Left forelimb (tissue), 1 donor: ENCODE measurements at regions not wholly inside any gene's neighbourhood (a gene's known extent, or its start where the extent isn't known, plus 50 kb on each side); places are given as distances from the start of the nearest gene placed in this dataset.

Source experiments
- DNase-seq: peaks from one replicate; pipeline ENCODE4 v3.0.0-alpha.2; 2018; ENCODE audit warnings: low spot score

DNA sequence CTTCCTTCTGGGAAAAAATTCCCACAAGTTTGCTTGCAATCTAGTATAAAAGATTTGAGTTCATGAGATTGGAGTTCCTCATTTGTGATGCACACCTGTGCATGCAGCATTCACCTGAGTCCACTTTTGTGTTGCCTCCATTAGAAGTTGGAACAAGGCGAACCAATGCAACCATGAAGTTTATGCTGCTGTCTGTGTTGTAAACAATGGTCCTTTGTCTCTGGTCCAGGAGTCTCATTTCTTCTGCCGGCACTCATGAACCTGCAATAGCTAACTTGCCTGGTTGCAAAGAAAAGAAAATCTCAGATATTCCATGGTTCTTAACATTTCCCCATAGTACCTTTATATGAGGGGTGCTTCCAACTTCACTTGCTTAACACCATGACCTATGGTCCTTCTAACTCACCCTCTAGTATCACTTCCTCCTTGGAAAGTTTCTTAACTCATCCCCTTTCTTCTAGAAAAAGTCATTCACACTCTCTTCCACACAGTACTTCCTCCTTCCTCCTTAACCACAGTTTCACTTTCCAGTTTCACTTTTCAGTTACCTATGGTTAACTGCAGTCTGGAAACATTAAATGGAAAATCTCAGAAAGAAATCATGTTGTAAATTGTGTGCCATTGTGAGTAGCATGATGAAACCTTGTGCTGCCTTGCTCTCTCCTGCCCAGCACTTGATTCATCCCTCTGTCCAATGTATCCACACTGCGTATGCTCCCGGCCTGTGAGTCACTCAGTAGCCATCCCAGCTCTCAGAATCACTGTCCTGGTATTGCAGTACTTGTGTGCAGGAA is 128.8 kb upstream of the TRIB2 start:
- DNase-seq: no peak

DNA sequence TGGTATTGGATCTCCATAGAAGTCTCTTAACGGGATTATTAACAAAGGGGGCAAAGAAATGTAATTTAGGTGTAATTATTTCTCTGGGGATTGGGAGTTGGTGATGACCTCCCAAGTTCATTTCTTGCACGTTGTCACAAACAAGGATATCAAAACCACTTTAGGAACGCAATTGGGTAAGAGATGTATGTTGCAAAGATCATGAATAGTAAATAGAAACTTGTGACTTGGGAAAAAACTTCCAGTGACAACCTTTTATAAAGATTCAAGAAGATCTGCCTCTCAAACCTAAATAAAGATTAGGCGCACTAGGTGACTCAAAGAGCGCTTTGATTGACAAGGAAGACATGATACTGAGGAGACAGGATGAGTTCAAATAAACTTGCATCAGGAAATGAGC is 127.8 kb upstream of the TRIB2 start:
- no peak for DNase-seq

- DNase-seq: no peak
Measured at GRCh38 chr2:12589802-12590320, 126.9 kb upstream of the TRIB2 start.

DNA sequence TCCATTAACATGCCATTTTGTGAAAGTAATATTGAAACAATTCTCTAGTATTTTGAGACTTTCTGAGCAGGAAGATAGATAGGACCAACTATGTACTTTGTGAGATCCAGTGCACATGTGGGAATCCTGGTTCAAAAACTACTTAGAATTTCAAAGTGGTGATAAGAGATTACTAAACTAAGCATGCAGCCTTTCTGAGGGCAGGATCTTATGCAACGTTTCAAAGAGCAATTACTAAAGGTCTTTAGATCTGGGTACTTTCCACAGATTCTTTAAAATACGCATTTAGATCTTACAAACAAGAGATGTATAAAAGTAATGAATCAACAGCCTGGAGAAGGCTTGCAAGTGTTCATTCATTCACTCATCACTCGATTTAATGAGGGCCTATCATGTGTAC is 124.4 kb upstream of the TRIB2 start:
- DNase-seq: no peak

GRCh38 chr2:12594590-12594989 is 122.1 kb upstream of the TRIB2 start:
- no peak for DNase-seq

GRCh38 chr2:12596771-12597170 is 120.0 kb upstream of the TRIB2 start:
- no peak for DNase-seq

- no peak for DNase-seq
Measured at GRCh38 chr2:12597610-12598009, 119.1 kb upstream of the TRIB2 start.

- DNase-seq: no peak
Measured at GRCh38 chr2:12602661-12603060, 114.1 kb upstream of the TRIB2 start.

GRCh38 chr2:12603781-12604295 is 112.9 kb upstream of the TRIB2 start:
- DNase-seq: no peak

DNA sequence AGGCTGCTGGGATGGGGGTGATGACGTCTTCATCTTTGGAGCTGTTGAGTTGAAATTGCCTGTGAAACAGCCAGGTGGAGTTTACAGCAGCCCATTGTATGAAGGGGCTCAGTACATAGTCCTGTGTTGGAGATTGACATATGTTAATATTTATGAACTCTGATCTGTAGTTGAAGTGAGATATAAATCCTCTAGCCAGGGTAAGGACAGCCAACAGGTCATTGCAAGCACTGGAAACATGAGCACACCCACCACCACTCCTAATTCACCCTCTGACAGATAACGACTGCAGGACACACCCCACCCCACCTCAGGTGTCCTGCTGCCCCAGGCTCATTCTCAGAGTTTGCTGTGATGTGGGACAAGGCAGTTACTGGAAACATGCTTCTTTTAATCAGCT is 112.4 kb upstream of the TRIB2 start:
- no peak for DNase-seq

DNA sequence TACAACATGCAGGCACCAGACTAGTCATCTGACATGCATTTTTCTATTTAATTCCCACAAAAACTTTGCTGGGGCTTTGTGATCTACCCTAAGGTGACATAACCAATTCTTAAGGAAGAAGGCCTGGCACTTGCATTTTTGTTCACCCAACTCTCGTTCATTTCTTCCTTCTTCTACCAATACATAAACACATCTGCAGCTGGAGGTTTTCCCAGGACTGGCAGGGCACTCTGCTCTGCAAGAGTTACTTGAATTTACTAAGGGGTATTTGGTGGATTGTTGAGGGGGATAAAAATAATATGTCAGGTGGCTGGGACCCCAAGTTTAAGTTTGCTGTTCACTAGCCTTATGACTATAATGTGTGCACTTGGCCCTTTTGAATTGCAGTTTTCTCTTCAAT is 111.4 kb upstream of the TRIB2 start:
- DNase-seq: no peak

DNA sequence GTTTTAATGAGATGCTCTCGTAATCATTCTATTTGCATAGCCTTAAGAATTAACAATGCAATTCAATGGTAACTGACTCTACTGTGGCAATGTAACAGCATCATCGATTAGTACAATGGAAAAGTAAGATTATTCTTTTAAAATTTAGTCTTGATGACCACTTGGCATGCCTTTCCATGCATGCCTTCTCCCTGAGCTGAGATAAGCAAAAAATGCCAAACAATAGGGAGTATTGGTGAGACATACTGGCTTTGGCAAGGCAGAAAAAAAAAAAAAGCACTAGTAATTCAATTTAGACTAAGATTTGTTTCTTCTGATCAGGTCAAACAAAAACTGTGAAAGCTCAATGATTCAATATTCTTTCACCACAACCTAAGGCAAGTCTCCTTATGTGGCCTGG is 110.8 kb upstream of the TRIB2 start:
- no peak for DNase-seq

- no peak for DNase-seq
Measured at GRCh38 chr2:12606472-12607000, 110.2 kb upstream of the TRIB2 start.

DNA sequence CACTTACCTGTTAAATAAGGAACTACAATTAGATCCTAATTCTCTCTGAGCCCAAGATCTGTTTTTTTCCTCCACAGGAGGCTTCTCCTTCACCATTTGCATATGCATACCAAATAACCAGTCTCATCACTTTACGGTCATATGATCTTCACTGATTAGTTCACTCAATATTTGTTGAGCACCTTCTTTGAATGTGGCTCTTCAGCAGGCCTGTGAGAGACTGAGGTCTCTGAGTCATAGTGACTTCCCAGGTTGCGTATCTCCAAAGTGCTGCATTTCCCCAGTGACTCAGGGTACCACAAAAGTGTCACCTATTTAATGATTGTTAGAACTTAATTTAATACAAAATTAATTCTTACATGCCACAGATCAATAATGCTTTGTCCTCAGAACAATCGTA is 108.8 kb upstream of the TRIB2 start:
- DNase-seq: no peak

DNA sequence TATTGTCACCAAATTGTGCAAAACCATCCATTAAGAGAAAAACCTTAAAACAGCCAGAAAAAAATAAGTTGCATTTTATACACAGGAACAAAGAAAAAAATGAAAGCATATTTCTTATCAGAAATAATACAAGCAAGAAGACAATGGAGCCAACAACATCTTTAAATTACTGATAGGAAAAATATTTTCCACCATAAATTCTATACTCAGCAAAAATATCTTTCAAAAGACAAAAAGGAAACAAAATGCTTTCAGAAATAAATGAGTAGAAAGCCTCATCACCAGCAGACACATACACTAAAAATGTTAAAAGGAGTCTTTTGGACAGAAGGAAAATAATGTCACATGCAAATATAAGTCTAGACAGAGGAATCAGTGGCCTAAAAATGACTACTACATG is 106.4 kb upstream of the TRIB2 start:
- no peak for DNase-seq

DNA sequence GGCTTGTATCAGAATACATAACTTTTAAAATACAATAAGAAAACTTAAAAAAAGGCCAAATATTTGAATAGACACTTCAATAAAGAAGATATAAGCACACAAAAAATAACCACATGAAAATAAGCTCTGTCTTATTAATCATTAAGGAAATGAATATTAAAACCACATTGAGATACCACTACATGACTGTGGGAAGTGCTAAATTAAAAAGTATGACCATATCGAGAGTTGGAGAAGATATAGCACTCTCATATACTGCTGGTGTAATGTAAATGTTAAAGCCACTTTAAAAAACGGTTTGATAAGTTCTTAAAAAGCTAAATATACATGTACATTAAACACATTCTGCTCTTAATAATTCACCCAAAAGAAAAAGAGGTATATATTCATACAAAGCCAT is 104.6 kb upstream of the TRIB2 start:
- no peak for DNase-seq

- no peak for DNase-seq
Measured at GRCh38 chr2:12612671-12613070, 104.1 kb upstream of the TRIB2 start.

DNA sequence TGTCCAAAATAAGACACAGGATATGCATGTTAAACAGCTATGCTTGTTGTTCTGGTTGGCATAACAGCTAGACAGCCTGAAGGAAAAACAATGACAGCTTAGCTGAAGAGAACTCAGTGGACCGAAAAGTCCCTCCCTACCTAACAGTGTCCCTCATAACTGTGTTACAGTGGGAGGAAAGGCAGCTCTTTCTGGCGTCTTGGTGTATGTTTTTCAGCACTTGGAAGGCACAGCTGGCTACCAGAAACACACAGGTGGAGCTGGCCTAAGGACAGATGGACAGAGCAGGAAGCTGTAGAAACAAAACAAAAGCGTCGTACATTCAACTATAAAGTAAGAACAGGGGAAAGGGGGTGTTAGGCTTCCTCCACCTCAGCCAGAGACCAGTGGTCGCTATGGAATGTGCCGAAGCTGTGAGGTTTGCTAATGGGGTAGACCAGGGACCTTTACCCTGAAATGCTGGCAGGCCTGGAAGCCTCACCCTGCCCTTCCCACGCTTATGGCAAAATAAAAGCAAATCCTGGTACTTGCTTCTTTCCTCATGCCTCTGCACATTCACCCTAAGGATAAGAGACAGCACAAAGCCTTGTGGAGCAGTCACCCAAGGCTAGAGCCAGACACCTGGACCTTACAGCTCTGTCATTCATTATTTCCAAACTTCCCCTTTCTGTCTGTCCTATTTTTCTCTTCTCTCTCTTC is 103.5 kb upstream of the TRIB2 start:
- no peak for DNase-seq

DNA sequence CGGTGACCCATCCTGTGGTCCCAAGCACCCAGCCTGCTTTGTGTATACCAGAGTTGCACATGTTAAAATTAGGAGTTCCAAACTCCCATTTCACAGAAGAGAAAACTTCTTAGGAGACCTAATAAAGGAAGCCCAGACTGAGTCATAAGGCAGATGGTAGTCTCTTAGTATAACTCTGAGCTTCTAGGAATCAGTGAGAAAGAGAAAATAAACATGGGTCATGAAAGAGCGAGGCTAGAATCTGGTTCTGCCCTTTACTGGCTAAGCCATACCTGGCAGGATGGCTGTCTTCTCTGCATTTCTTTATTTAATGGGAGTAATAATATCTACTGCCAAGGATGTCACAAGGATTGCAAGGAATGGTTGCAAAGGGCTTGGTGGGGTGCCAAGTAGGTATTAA is 101.2 kb upstream of the TRIB2 start:
- DNase-seq: no peak

- DNase-seq: no peak
Measured at GRCh38 chr2:12616456-12617156, 100.1 kb upstream of the TRIB2 start.

DNA sequence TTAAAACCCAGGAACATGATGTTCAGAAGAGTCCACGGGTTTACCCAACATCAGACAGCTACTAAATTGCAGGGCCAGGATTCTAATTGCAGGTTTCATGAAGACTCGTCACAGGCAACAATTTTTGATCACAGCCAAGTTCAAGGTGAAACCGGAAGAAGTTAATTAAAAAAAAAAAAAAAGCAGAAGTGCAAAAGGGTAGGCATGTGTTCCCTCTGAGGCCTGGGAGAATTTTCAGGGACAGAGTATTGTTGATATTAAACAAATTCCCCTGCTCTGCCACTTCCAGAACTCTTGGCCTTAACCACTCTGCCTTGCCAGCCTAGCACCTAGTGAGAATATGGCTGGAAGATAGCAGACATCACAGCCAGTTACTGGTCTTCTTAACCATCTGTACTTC is 99.4 kb upstream of the TRIB2 start:
- DNase-seq: no peak

GRCh38 chr2:12617853-12618252 is 98.9 kb upstream of the TRIB2 start:
- DNase-seq: no peak
